Astrocyte of the hippocampus (primary cell): ENCODE measurements at regions not wholly inside any gene's neighbourhood (a gene's known extent, or its start where the extent isn't known, plus 50 kb on each side); places are given as distances from the start of the nearest gene placed in this dataset.

ENCODE experiments used
- DNase-seq: peaks from one replicate; pipeline ENCODE4 v3.0.0; 2011; ENCODE audit warnings: low read depth, low spot score

DNA sequence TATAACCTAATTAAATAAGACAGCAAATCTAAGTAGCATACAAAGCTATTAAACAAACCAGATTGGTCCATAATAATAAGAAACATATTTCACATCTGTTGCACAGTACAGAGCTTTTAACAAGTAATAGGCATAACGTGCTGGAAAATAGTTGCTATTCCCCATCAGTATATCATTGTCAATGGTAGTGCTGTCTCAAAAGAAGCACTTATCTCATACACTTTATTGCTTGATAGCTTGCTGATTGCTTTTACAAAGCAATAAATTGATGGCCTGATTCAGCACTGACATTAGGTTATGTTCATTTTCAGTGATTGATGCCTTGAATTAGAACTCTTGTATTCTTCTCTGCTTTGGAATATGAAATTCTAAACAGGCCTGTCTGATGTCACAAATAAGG, 641.7 kb downstream of the CBLN2 start:
- no peak for DNase-seq

DNA sequence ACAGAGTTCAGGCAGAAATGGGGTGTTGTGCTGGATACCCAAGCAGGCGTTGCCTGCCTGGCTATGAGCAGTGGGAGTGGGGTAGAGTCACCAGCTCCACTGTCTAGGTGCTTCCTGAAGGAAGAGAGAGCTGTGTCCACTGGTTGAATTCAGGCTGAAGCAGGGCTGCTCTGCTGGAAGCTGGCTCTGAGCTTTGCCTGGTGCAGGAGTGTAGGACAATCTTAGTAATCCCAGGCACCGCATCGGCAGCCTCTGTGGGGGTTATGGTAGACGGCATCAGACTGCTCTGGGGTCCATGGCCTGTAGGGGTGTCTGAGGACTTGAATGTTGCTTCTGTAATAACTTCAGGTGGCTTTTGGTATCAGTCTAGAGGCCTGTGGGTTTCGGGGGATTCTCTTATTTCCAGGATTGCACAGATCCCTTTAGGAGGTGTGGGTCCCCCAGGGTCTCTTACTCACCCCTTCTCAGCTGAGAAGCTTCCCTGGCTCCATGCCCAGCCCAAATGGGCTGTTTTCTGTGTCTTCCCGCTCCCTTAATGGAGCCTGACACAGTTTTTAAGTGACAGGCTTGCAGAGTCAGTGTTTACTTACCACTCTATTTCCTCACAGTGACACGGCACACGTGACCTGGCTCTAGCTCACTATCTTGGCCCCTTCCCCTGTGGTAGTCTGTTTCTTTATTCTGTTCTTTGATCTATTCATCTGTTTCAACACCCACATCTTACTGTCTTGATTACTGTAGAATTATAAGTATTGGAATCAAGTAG, 644.3 kb downstream of the CBLN2 start:
- DNase-seq, result no peak

DNA sequence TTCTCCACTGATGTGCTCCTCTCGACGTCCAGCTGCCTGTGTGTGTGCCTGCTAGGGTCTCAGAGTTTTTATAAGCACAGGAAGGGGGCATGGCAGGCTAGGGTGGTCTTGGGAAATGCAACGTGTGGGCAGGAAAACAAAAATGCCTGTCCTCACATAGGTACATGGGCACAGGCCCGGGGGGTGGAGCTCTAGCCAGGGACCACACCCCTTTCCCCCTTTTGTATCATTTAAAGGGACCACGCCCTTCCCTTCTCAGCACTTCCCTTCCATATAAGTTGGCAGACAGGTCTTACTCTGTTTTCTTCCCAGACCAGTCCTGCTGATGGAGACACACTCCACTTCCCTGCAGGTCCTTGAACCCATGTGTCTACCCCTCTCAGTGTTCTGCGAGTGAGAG, 645.0 kb downstream of the CBLN2 start:
- DNase-seq, result no peak

DNA sequence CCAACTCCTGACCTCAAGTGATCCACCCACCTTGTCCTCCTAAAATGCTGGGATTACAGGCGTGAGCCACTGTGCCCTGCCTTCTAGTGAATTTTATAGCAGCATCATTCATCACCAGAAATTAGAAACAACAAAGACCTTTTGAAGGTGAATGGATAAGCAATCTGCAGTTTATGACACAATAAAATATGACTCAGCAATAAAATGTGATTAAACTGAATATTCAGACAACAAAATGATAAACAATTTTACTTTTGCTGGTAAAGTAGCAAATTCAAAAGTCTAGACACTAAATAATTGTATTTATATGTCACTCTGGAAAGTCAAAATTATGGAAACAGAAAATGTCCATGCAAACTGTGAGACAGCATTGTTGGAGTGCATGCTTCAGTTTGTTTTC, 656.6 kb downstream of the CBLN2 start:
- no peak for DNase-seq

DNA sequence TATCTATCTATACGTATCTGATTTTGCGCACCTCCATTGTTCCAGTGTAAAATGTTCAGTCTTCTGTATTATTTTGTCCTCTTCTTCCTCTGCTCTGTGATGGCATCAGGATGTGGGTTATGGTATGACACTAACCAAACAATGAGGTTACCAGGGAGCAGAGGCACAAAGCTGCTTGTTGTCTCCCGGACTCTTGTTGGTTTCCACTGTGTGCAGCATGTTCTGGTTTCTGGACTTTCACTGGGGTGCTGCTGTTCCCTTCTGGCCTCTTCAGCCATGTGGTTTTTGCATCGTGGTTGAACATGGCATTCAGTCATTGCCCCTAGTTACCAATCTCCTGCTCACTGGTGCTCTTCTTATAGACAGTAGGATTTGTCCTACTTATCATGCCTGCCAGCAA, 665.9 kb downstream of the CBLN2 start:
- no peak for DNase-seq

DNA sequence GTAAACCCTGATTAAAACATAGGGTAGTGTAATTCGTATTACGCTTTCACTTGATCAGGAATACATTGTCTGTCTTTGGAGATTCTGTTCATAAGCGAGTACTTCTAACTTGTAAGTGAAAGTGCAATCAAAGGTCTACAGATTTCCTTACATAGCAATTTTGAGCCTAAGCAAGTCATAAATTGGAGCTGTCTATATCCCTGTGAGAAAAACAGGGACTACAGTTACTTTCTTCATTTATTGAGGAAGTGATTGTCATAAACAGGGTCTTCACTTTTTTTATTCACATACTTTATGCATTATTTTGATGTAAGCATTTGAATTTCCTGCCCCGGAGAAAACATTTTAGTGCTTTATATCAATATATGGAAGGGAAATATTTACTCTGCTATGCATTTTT, 670.4 kb downstream of the CBLN2 start:
- no peak for DNase-seq

DNA sequence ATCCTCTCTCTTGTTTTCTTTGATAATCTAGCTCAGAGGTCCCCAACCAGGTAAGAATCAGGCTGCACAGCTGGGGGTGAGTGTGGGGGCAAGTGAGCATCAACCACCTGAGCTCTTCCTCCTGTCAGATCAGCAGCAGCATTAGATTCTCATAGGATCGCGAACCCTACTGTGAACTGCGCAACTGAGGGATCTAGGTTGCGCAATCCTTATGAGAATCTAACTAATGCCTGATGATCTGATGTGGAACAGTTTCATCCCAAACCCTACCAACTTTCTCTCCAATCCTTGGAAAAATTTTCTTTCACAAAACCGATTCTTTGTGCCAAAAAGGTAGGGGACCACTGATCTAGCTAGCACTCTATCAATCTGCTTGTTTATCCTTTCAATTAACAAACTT, 678.3 kb downstream of the CBLN2 start:
- no peak for DNase-seq

DNA sequence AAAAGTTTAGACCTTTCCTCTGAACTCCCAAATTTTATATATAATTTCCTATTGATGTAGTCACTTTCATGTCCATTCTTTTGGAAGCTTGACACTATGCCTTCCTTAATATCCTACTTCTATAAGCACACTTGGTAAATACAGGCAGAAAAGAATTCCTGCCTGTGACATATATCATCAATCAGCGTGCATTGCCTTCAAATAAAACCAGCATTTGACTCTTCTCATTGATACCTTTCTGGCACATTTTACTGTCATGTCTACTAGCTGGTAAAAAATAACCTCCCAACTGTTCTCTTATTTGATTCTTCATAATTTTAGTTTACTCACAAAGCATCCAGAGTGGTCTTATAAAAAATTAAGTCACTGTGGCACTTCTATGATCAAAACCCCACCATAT, 693.5 kb downstream of the CBLN2 start:
- DNase-seq, result no peak

DNA sequence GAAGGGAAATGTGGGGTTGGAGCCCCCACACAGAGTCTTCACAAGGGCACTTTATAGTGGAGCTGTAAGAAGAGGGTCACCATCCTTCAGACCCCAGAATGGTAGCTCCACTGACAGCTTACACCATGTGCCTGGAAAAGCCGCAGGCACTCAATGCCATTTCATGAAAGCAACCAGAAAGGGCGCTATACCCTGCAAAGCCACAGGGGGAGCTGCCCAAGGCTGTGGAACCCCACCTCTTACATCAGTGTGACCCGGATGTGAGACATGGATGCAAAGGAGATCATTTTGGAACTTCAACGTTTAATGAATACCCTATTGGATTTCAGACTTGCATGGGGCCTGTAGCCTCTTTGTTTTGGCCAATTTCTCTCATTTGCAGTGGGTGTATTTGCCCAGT, 694.7 kb downstream of the CBLN2 start:
- no peak for DNase-seq

DNA sequence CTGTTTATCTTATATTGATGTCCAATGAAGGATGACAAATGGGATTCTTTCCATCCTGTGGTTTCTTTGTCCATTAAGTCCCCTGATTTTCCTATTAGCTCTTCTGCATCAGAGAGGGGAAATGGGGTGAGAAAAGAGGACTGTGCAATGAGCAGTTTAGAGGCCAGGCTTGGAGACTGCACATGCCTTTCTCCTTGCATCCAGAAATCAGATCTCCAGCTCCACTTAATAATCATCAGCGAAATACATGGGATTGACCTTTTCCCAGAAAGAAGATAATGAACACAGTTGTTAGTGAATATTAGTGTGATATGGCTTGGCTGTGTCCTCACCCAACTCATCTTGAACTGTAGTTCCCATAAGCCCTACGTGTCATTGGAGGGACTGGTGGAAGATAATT, 697.4 kb downstream of the CBLN2 start:
- peak; percentile 1 for DNase-seq

DNA sequence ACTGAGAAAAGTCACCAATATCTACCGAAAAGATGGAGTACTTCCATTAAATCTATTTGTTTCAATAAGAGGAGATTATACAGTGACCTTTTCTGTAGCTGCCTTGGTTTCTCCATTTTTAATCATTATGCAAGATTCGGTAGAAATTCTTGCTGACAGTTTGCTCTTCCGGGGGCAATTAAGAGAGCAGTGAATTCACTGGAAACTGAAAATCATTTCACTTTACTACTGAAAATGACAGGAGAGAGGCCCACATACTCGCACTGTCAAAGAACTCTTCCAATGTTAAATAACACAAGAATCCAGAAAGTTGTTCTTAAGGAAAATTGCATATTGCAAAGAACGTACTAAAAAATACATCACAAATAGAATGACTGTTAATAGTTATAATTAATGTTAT, 699.3 kb downstream of the CBLN2 start:
- DNase-seq, result no peak

DNA sequence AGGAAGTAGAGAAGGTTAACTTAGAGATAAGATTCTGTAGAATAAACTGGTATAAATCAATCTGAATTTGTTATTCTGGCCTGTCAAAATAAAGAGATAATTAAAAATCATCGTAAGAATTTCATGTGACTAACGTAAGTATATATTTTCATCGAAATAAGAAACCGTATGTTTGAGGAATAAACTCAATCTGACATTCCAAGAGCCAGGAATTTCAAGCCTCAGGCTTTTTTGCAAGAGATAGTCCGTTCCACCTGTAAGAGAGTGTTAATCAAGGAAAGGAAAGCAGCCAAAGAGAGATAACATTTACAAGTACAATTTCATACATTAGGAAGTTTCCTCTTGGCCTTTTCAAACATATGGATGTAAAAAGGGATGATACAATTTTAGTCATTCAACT, 701.5 kb downstream of the CBLN2 start:
- no peak for DNase-seq

DNA sequence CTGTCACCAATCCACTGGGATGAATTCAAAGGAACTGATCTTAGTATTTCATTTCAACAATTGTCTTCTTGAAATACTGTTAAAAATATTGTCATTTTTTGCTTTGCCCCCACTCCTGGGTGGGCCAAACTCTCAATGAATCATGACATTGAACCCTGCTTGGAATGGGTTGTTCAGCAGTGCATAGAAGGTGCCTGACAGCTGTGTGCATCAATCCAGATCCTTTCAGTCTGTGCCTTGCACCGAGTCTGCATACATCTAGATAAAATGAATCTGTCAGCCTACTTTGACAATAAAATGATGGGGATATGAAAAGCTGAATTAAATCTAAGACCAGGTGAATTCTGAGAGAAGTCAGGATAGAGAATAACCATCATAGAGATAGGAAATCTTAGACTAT, 706.6 kb downstream of the CBLN2 start:
- DNase-seq, result no peak

DNA sequence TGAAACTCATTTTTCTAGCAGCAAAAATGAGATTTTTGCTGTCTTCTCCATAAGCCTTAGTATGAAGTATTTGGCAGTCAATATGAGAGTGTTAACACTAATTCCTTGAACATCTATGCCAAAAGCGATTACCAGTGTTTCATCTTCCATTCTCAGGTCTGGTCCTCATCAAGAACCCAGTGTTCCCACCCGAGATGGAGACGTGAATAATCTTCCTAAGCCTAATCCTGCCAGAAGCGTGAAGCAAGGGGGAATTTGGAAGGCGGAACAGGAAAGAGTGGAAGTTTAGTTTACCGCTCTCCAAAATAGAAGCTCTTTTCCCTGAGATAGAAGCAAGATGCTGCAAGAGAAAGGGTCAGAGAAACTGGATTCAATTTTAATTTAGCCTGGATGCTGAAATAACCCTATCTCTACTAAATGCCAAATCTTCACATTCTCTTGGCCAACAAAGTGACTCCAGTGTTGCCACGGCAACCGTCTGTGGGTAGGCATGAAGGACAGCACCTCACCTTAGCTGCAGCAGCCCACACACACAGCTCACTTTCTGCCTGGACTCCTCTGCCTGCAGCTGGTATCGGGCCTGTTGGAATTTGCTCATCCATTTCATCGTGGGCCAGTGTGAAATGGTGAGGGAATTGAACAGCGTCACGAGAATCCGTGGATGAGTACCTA, 711.1 kb downstream of the CBLN2 start:
- DNase-seq, result no peak

DNA sequence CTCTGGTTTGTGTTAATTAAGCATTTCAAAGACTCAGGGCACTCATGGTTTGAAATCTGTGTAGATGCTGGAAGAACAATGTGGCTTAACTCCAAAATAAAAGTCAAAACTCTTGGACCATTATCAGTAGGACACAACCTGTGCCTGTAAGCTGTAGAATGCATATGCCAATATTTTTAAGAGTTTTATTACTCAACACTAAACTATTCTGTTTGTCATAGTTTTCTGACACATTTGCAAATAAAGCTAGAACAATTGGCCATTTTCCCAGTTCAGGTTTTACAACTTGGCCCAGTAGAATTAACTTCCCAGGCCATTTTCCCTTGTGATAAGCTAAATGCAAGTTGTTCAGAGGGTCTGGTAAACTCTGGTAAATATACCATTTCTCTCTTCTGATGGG, 713.1 kb downstream of the CBLN2 start:
- peak; percentile 51 for DNase-seq

DNA sequence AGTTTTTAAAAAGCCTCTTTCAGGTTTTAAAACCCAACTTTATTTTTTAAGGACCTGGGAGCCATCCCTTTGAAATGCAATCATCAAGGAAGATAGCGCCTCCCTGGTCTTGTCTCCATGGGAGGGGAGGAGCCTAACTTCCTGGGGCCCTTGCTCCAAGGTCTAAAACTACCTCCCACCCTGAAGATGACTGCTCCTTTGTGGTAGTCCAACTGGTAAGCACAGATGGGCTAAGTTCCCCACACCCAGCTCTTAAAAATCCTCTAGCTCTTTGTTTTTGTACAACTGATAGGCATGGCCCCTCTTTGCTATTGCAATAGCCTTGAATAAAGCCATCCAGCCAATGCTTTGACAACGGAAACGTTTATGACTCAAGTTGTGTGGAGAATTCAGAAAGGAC, 716.8 kb downstream of the CBLN2 start:
- DNase-seq, result no peak

DNA sequence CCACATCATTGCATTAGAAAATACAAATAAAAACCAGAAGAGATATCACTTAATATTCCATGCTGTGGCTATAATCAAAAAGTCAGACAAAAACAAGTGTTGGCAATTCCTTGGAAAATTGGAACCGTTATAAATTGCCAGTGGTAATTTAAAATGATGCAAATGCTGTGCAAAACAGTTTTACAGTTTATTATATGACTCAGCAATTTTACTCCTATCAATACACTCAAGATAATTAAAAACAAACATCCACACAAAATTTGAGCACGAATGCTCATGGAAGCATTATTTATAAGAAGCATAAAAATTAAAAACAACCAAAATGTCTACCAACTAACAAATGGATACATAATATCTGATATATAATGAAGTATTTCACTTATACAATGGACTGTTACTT, 728.8 kb downstream of the CBLN2 start:
- DNase-seq, result no peak

DNA sequence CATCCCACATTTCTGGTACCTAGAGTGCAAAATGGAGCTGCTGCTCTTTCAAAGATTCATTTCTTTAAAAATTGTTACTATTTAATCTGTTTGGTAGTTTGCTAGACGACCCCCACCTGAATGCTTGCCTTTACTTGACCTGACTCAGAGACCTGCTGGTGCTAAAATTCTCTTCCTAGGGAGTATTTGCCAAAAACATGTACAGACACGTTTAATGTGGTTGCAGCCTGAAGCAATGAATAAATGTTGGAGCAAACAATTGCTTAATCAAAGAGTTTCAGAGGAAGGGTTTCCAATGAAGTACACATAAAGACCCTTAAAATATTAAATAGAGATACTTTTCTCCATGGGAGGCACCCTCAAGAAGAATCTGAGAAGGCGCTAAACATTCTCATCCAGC, 734.4 kb downstream of the CBLN2 start:
- no peak for DNase-seq

DNA sequence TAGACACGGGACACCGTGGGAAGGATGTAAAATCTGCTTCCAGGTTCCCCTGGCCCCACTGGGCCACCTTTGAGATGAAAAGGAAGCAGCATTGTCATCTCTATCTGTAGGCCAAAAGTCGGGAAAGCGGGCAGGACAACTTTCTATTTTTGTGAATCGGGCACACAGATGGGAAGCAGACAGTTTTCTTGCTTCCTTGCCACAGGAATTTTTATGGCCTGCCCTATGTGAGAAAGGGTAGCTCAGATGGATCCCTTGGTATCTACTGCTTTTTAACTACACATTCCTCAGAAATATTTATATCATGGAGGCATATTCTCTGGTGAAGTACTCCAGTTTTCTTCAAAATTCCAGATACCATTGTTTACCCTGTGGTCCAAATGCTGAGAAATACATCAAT, 735.5 kb downstream of the CBLN2 start:
- no peak for DNase-seq

DNA sequence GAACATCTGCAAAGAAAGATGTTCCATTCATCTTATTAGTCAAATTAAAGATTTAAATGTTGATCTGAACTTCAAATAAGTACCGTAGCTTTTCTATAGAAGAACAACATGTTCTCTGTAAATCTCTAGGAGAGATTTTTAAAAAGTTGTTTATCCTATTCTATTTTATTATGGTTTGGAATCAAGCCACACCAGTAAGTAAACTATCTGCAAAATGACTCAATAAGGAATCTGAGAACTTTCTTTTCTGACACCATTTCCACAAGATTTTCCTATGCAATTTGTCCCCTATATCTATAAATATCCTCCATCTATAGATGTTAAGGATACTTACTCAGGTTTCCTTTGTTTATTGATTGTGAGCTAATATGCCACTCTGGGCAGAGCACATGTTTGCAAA, 736.6 kb downstream of the CBLN2 start:
- DNase-seq, result no peak

DNA sequence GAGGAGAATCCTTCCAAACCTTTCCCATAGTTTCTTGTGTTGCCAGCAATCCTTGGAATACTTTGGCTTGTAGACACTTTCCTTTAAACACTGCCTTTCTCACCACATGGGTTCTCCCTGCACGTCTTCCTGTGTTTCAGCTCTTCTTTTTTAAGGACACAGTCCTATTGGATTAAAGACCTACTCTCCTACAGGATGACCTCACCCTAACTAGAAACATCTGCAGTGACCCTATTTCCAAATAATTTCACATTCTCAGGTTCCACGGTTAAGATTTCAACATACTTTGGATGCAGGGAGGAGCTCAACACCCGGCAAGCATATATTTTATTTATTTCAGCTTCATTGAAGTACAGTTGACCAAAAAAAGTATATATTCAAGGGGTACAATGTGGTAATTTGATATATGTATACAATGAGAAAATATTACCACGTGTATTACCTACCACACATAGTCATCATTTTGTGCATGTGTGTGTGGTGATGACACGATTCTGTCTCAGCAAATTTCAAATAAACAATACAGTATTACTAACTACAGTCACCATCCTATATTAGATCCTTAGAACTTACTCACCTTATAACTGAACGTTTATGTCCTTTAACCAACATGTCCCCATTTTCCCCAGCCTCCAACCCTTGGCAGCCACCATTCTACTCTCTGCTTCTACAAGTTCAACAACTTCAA, 745.0 kb downstream of the CBLN2 start:
- no peak for DNase-seq

DNA sequence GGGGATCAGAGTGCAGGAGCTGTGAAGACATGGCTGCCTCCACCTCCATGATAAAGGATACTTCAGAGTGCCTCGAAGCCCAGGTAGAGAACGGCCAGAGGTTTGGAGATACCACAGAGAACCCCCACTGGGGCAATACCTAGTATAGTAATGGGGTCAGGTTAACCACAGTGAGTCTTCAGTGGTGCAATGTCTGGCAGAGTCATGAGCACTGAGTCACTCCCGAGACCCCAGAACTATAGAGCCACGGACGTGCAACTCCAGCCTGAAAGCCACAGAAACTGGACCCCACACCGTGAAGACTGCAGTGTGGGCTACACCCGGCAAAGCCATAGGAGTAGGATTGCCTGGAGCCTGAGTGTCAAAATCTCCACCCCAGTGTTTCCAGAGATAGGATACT, 746.6 kb downstream of the CBLN2 start:
- no peak for DNase-seq

DNA sequence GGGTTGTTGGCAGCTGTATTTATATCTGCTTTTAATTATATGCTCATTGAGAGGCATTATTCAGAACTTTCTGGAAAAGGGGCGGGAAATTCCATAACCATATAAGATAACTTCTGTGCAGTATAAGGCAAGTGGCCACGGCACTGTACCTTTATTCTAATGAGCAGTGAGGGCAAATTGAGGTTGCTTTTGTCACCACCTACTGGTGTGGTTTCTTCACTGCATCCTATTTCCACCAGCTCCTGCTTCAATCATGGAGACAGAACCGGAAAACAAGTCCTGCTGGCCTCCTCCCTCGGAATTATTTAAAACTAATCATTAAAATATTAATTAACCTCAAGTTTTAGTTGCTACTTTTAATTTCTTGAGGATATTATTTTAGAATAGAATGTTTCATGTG, 759.4 kb downstream of the CBLN2 start:
- peak; percentile 23 for DNase-seq
